HCT116 (cell line): ENCODE measurements at regions not wholly inside any gene's neighbourhood (a gene's known extent, or its start where the extent isn't known, plus 50 kb on each side); places are given as distances from the start of the nearest gene placed in this dataset.

Experiments
- EGR1 ChIP-seq: IDR thresholded peaks from 2 replicates; pipeline ENCODE4 v1.6.1; 2012; ENCODE audit warnings: low read depth
- POLR2A ChIP-seq: IDR thresholded peaks from 2 replicates; pipeline ENCODE4 v1.7.0; 2011; ENCODE audit warnings: borderline replicate concordance; ENCODE audit not compliant: insufficient read depth, insufficient read length; ENCODE audit errors: extremely low read depth
- POLR2AphosphoS5 ChIP-seq: IDR thresholded peaks from 2 replicates; pipeline ENCODE4 v1.6.1; 2011; ENCODE audit warnings: mild to moderate bottlenecking, low read depth, low read length, moderate library complexity
- ZFX ChIP-seq: fragments of 450-650 bp; IDR thresholded peaks from 2 replicates; pipeline ENCODE4 v1.6.1; 2017
- ZNF274 ChIP-seq: fragments of 200-500 bp; sonication (Bioruptor generic); IDR thresholded peaks from 2 replicates; pipeline ENCODE4 v1.6.1; 2014; ENCODE audit warnings: mild to moderate bottlenecking, low read depth, low read length, inconsistent platforms
- TF ChIP-seq, protein P1 (sequence below), 3 experiments: fragments of 200-600 bp in 1 of 3; sonication (generic) in 1 of 3; IDR thresholded peaks in 2 of 3; conservative IDR thresholded peaks in 1 of 3; 2 replicates each; pipeline ENCODE4 v1.5.1; 2012 to 2017; ENCODE audit warnings: low read depth in 2 of 3, low read length in 2 of 3, antibody characterized with exemption in 1 of 3, borderline replicate concordance in 1 of 3, control low read depth in 1 of 3, mild to moderate bottlenecking in 1 of 3, mixed read lengths in 1 of 3, mixed run types in 1 of 3, moderate library complexity in 1 of 3; ENCODE audit not compliant: insufficient read depth in 1 of 3
- TF ChIP-seq, protein P2 (sequence below): IDR thresholded peaks from 2 replicates; pipeline ENCODE4 v1.6.1; 2012; ENCODE audit warnings: low read depth
- TF ChIP-seq, protein P3 (sequence below): IDR thresholded peaks from 2 replicates; pipeline ENCODE4 v1.6.1; 2011; ENCODE audit warnings: mild to moderate bottlenecking, low read length, moderate library complexity; ENCODE audit not compliant: insufficient replicate concordance; ENCODE audit errors: extremely low read depth

DNA sequence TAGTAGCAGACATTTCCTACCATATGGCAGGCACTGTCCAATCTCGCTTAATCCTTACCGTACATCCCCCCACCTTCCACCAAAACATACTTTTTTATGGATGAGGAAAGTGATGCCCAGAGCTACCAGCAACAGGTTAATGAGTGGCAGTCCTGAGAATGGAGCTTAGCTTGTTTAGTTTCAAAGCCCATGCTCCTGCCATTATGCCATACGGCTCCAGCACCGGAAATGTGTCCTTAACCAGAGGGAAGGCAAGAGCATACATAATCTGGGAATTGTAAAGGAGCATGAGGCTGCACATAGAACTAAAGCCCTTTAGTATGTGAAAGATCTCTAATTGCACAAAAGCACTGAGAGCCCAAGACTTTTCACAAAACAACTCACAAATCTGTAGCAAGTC, 155.9 kb upstream of the PHYHIPL start:
- TF ChIP-seq, protein P1, sequence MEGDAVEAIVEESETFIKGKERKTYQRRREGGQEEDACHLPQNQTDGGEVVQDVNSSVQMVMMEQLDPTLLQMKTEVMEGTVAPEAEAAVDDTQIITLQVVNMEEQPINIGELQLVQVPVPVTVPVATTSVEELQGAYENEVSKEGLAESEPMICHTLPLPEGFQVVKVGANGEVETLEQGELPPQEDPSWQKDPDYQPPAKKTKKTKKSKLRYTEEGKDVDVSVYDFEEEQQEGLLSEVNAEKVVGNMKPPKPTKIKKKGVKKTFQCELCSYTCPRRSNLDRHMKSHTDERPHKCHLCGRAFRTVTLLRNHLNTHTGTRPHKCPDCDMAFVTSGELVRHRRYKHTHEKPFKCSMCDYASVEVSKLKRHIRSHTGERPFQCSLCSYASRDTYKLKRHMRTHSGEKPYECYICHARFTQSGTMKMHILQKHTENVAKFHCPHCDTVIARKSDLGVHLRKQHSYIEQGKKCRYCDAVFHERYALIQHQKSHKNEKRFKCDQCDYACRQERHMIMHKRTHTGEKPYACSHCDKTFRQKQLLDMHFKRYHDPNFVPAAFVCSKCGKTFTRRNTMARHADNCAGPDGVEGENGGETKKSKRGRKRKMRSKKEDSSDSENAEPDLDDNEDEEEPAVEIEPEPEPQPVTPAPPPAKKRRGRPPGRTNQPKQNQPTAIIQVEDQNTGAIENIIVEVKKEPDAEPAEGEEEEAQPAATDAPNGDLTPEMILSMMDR (IDR thresholded peaks at IDR 0.05 in 2 of 3, conservative IDR thresholded peaks at IDR 0.05 in 1 of 3; ENCODE audit: borderline replicate concordance in 1 of 3, insufficient read depth in 1 of 3, low read depth in 2 of 3, low read length in 2 of 3) = no peak
- TF ChIP-seq, protein P2, sequence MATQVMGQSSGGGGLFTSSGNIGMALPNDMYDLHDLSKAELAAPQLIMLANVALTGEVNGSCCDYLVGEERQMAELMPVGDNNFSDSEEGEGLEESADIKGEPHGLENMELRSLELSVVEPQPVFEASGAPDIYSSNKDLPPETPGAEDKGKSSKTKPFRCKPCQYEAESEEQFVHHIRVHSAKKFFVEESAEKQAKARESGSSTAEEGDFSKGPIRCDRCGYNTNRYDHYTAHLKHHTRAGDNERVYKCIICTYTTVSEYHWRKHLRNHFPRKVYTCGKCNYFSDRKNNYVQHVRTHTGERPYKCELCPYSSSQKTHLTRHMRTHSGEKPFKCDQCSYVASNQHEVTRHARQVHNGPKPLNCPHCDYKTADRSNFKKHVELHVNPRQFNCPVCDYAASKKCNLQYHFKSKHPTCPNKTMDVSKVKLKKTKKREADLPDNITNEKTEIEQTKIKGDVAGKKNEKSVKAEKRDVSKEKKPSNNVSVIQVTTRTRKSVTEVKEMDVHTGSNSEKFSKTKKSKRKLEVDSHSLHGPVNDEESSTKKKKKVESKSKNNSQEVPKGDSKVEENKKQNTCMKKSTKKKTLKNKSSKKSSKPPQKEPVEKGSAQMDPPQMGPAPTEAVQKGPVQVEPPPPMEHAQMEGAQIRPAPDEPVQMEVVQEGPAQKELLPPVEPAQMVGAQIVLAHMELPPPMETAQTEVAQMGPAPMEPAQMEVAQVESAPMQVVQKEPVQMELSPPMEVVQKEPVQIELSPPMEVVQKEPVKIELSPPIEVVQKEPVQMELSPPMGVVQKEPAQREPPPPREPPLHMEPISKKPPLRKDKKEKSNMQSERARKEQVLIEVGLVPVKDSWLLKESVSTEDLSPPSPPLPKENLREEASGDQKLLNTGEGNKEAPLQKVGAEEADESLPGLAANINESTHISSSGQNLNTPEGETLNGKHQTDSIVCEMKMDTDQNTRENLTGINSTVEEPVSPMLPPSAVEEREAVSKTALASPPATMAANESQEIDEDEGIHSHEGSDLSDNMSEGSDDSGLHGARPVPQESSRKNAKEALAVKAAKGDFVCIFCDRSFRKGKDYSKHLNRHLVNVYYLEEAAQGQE = no peak
- no peak for TF ChIP-seq POLR2A
- TF ChIP-seq POLR2AphosphoS5 = no peak
- no peak for TF ChIP-seq ZFX
- no peak for TF ChIP-seq ZNF274
- TF ChIP-seq, protein P3, sequence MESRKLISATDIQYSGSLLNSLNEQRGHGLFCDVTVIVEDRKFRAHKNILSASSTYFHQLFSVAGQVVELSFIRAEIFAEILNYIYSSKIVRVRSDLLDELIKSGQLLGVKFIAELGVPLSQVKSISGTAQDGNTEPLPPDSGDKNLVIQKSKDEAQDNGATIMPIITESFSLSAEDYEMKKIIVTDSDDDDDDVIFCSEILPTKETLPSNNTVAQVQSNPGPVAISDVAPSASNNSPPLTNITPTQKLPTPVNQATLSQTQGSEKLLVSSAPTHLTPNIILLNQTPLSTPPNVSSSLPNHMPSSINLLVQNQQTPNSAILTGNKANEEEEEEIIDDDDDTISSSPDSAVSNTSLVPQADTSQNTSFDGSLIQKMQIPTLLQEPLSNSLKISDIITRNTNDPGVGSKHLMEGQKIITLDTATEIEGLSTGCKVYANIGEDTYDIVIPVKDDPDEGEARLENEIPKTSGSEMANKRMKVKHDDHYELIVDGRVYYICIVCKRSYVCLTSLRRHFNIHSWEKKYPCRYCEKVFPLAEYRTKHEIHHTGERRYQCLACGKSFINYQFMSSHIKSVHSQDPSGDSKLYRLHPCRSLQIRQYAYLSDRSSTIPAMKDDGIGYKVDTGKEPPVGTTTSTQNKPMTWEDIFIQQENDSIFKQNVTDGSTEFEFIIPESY = no peak
- TF ChIP-seq EGR1 = no peak
